ENCODE measurements at regions not wholly inside any gene's neighbourhood (a gene's known extent, or its start where the extent isn't known, plus 50 kb on each side); places are given as distances from the start of the nearest gene placed in this dataset.

GRCh38 chr7:86181474-86181873 lies 462.2 kb upstream of the GRM3 start:
- Mint-ChIP-seq H3K4me1 (ENCODE audit: low read depth) (no peaks in the 10 kb centered on the region), H3K36me3 (ENCODE audit: low read depth) (no peaks in the 10 kb centered on the region), H3K27me3 (ENCODE audit: low read depth) (no peaks in the 10 kb centered on the region), H3K27ac (no peak overlapping the region), H3K9me3 (ENCODE audit: insufficient read depth) (peaks cover 7% of the 10 kb centered on the region), H3K4me3 (no peak overlapping the region)
- ATAC-seq (no peak), DNase-seq (no peak)
- CTCF ChIA-PET = no interaction called here
- POLR2A ChIA-PET = no interaction called here

GRCh38 chr7:86164827-86165226 lies 478.9 kb upstream of the GRM3 start:
- Mint-ChIP-seq H3K27ac (no peak overlapping the region), H3K27me3 (ENCODE audit: low read depth) (no peaks in the 10 kb centered on the region), H3K4me3 (no peak overlapping the region), H3K4me1 (ENCODE audit: low read depth) (no peaks in the 10 kb centered on the region), H3K36me3 (ENCODE audit: low read depth) (no peaks in the 10 kb centered on the region), H3K9me3 (ENCODE audit: insufficient read depth) (no peaks in the 10 kb centered on the region)
- CTCF ChIA-PET = no interaction called here
- DNase-seq (no peak), ATAC-seq (no peak)
- POLR2A ChIA-PET = no interaction called here

GRCh38 chr7:86158111-86158510 lies 485.6 kb upstream of the GRM3 start:
- CTCF ChIA-PET = no interaction called here

GRCh38 chr7:86155623-86156022 lies 488.1 kb upstream of the GRM3 start:
- ATAC-seq = no peak
- no peaks in the 10 kb centered on the region for H3K4me1 Mint-ChIP-seq (ENCODE audit: low read depth)
- H3K9me3 Mint-ChIP-seq (ENCODE audit: insufficient read depth) = peaks cover 14% of the 10 kb centered on the region
- DNase-seq = no peak
- POLR2A ChIA-PET = no interaction called here
- no peak overlapping the region for H3K4me3 Mint-ChIP-seq
- H3K36me3 Mint-ChIP-seq (ENCODE audit: low read depth) = no peaks in the 10 kb centered on the region
- CTCF ChIA-PET = no interaction called here
- H3K27me3 Mint-ChIP-seq (ENCODE audit: low read depth) = no peaks in the 10 kb centered on the region
- H3K27ac Mint-ChIP-seq = no peak overlapping the region

More at GRCh38 chr7:86158111-86158510, 485.6 kb upstream of the GRM3 start:
- Mint-ChIP-seq H3K27ac (no peak overlapping the region), H3K27me3 (ENCODE audit: low read depth) (no peaks in the 10 kb centered on the region), H3K4me1 (ENCODE audit: low read depth) (no peaks in the 10 kb centered on the region), H3K9me3 (ENCODE audit: insufficient read depth) (peaks cover under 1% of the 10 kb centered on the region), H3K36me3 (ENCODE audit: low read depth) (no peaks in the 10 kb centered on the region), H3K4me3 (no peak overlapping the region)
- ATAC-seq (no peak), DNase-seq (no peak)
- POLR2A ChIA-PET = no interaction called here

GRCh38 chr7:86152926-86153325 lies 490.8 kb upstream of the GRM3 start:
- H3K9me3 Mint-ChIP-seq (ENCODE audit: insufficient read depth) = peaks cover 14% of the 10 kb centered on the region
- no peak overlapping the region for H3K4me3 Mint-ChIP-seq
- H3K27ac Mint-ChIP-seq = no peak overlapping the region
- H3K4me1 Mint-ChIP-seq (ENCODE audit: low read depth) = no peaks in the 10 kb centered on the region
- CTCF ChIA-PET = no interaction called here
- no peaks in the 10 kb centered on the region for H3K27me3 Mint-ChIP-seq (ENCODE audit: low read depth)
- ATAC-seq (no peak), DNase-seq (no peak)
- POLR2A ChIA-PET = no interaction called here
- no peaks in the 10 kb centered on the region for H3K36me3 Mint-ChIP-seq (ENCODE audit: low read depth)

- CTCF ChIA-PET = no interaction called here
- Mint-ChIP-seq H3K4me3 (no peak overlapping the region), H3K27ac (no peak overlapping the region)
Measured at GRCh38 chr7:86149024-86149665, 494.6 kb upstream of the GRM3 start.

GRCh38 chr7:86148501-86148900 lies 495.2 kb upstream of the GRM3 start:
- no peaks in the 10 kb centered on the region for H3K27me3 Mint-ChIP-seq (ENCODE audit: low read depth)
- ATAC-seq (no peak), DNase-seq (no peak)
- no peak overlapping the region for H3K4me3 Mint-ChIP-seq
- POLR2A ChIA-PET = no interaction called here
- CTCF ChIA-PET = no interaction called here
- no peak overlapping the region for H3K27ac Mint-ChIP-seq
- H3K4me1 Mint-ChIP-seq (ENCODE audit: low read depth) = no peaks in the 10 kb centered on the region
- no peaks in the 10 kb centered on the region for H3K36me3 Mint-ChIP-seq (ENCODE audit: low read depth)
- peaks cover 17% of the 10 kb centered on the region for H3K9me3 Mint-ChIP-seq (ENCODE audit: insufficient read depth)

More at GRCh38 chr7:86149024-86149665, 494.6 kb upstream of the GRM3 start:
- ATAC-seq (no peak), DNase-seq (no peak)
- H3K9me3 Mint-ChIP-seq (ENCODE audit: insufficient read depth) = peaks cover 17% of the 10 kb centered on the region
- no peaks in the 10 kb centered on the region for H3K4me1 Mint-ChIP-seq (ENCODE audit: low read depth)
- H3K27me3 Mint-ChIP-seq (ENCODE audit: low read depth) = no peaks in the 10 kb centered on the region
- H3K36me3 Mint-ChIP-seq (ENCODE audit: low read depth) = no peaks in the 10 kb centered on the region
- POLR2A ChIA-PET = no interaction called here

- no peaks in the 10 kb centered on the region for H3K4me1 Mint-ChIP-seq (ENCODE audit: low read depth)
- H3K27ac Mint-ChIP-seq = no peak overlapping the region
- H3K27me3 Mint-ChIP-seq (ENCODE audit: low read depth) = no peaks in the 10 kb centered on the region
- peaks cover 5% of the 10 kb centered on the region for H3K9me3 Mint-ChIP-seq (ENCODE audit: insufficient read depth)
- POLR2A ChIA-PET = no interaction called here
- no peak overlapping the region for H3K4me3 Mint-ChIP-seq
- H3K36me3 Mint-ChIP-seq (ENCODE audit: low read depth) = no peaks in the 10 kb centered on the region
- ATAC-seq (no peak), DNase-seq (no peak)
- CTCF ChIA-PET = no interaction called here
Measured at GRCh38 chr7:86137343-86137742, 506.4 kb upstream of the GRM3 start.

- no peaks in the 10 kb centered on the region for H3K27me3 Mint-ChIP-seq (ENCODE audit: low read depth)
- no peak for ATAC-seq
- DNase-seq = no peak
- no peak overlapping the region for H3K4me3 Mint-ChIP-seq
- no peaks in the 10 kb centered on the region for H3K4me1 Mint-ChIP-seq (ENCODE audit: low read depth)
- H3K36me3 Mint-ChIP-seq (ENCODE audit: low read depth) = no peaks in the 10 kb centered on the region
- H3K9me3 Mint-ChIP-seq (ENCODE audit: insufficient read depth) = peaks cover 5% of the 10 kb centered on the region
- POLR2A ChIA-PET = no interaction called here
- no peak overlapping the region for H3K27ac Mint-ChIP-seq
- CTCF ChIA-PET = no interaction called here
Measured at GRCh38 chr7:86130268-86130667, 513.4 kb upstream of the GRM3 start.

GRCh38 chr7:86123476-86123875 lies 520.2 kb upstream of the GRM3 start:
- Mint-ChIP-seq H3K36me3 (ENCODE audit: low read depth) (no peaks in the 10 kb centered on the region), H3K27me3 (ENCODE audit: low read depth) (no peaks in the 10 kb centered on the region), H3K4me1 (ENCODE audit: low read depth) (no peaks in the 10 kb centered on the region), H3K4me3 (no peak overlapping the region), H3K27ac (no peak overlapping the region), H3K9me3 (ENCODE audit: insufficient read depth) (peaks cover 4% of the 10 kb centered on the region)
- CTCF ChIA-PET = no interaction called here
- no peak for DNase-seq
- no peak for ATAC-seq
- POLR2A ChIA-PET = no interaction called here

GRCh38 chr7:86094166-86094669 lies 549.5 kb upstream of the GRM3 start:
- POLR2A ChIA-PET = no interaction called here
- no peak overlapping the region for H3K4me3 Mint-ChIP-seq
- H3K27me3 Mint-ChIP-seq (ENCODE audit: low read depth) = no peaks in the 10 kb centered on the region
- H3K4me1 Mint-ChIP-seq (ENCODE audit: low read depth) = no peaks in the 10 kb centered on the region
- H3K27ac Mint-ChIP-seq = no peak overlapping the region
- ATAC-seq = no peak
- peaks cover 20% of the 10 kb centered on the region for H3K9me3 Mint-ChIP-seq (ENCODE audit: insufficient read depth)
- H3K36me3 Mint-ChIP-seq (ENCODE audit: low read depth) = no peaks in the 10 kb centered on the region
- CTCF ChIA-PET = no interaction called here
- DNase-seq = no peak

GRCh38 chr7:86091369-86091768 lies 552.3 kb upstream of the GRM3 start:
- H3K27me3 Mint-ChIP-seq (ENCODE audit: low read depth) = no peaks in the 10 kb centered on the region
- DNase-seq = no peak
- CTCF ChIA-PET = no interaction called here
- ATAC-seq = no peak
- H3K27ac Mint-ChIP-seq = no peak overlapping the region
- H3K4me1 Mint-ChIP-seq (ENCODE audit: low read depth) = no peaks in the 10 kb centered on the region
- no peaks in the 10 kb centered on the region for H3K36me3 Mint-ChIP-seq (ENCODE audit: low read depth)
- no peak overlapping the region for H3K4me3 Mint-ChIP-seq
- POLR2A ChIA-PET = no interaction called here
- H3K9me3 Mint-ChIP-seq (ENCODE audit: insufficient read depth) = peaks cover 15% of the 10 kb centered on the region

- Mint-ChIP-seq H3K27ac (no peak overlapping the region), H3K27me3 (ENCODE audit: low read depth) (no peaks in the 10 kb centered on the region), H3K4me3 (no peak overlapping the region), H3K4me1 (ENCODE audit: low read depth) (no peaks in the 10 kb centered on the region), H3K36me3 (ENCODE audit: low read depth) (no peaks in the 10 kb centered on the region), H3K9me3 (ENCODE audit: insufficient read depth) (peaks cover 15% of the 10 kb centered on the region)
- DNase-seq (no peak), ATAC-seq (no peak)
- POLR2A ChIA-PET = no interaction called here
- CTCF ChIA-PET = no interaction called here
Measured at GRCh38 chr7:86089455-86089854, 554.3 kb upstream of the GRM3 start.

Data from activated CD8-positive, alpha-beta T cell treated with anti-CD3 and anti-CD28 coated beads, Interleukin-2, amount 10 ng/mL, durations not matched to agents 7 days and 5 days (primary cell).